OCI-LY1 (cell line): ENCODE measurements at regions not wholly inside any gene's neighbourhood (a gene's known extent, or its start where the extent isn't known, plus 50 kb on each side); places are given as distances from the start of the nearest gene placed in this dataset.
"Not testable (repeated sequence)": the region's sequence is repeated elsewhere in the genome, so short reads cannot be mapped to it uniquely, and the experiment has no call there.

Experiments used
- H2AFZ ChIP-seq: fragments of 200-600 bp; sonication (generic), shearing (Covaris generic); 2 replicates; pipeline ENCODE4 v1.6.0; 2014; ENCODE audit warnings: antibody characterized with exemption, mild to moderate bottlenecking, low read length
- H3F3A ChIP-seq: fragments of 200-600 bp; sonication (generic), shearing (Covaris generic); 2 replicates; pipeline ENCODE4 v1.6.0; 2014; ENCODE audit warnings: mild to moderate bottlenecking, antibody characterized with exemption, low read length, moderate library complexity; ENCODE audit not compliant: insufficient read depth
- H3K27ac ChIP-seq: fragments of 200-600 bp; sonication (generic); 2 replicates; pipeline ENCODE4 v1.5.1; 2014; ENCODE audit warnings: low read length, mixed run types, mild to moderate bottlenecking, low read depth; ENCODE audit not compliant: poor library complexity, severe bottlenecking
- H3K27me3 ChIP-seq: fragments of 200-600 bp; sonication (generic); 2 replicates; pipeline ENCODE4 v1.6.0; 2014; ENCODE audit warnings: antibody characterized with exemption, mild to moderate bottlenecking, low read length, moderate library complexity; ENCODE audit not compliant: insufficient read depth
- H3K36me3 ChIP-seq: fragments of 200-600 bp; sonication (generic); 2 replicates; pipeline ENCODE4 v1.6.1; 2014; ENCODE audit warnings: mild to moderate bottlenecking, antibody characterized with exemption, low read length, moderate library complexity, mixed read lengths; ENCODE audit not compliant: insufficient read depth
- H3K4me1 ChIP-seq: fragments of 200-600 bp; sonication (generic); 2 replicates; pipeline ENCODE4 v1.5.1; 2014; ENCODE audit warnings: mild to moderate bottlenecking, low read length, moderate library complexity; ENCODE audit not compliant: insufficient read depth, severe bottlenecking
- H3K4me2 ChIP-seq: fragments of 200-600 bp; sonication (generic), shearing (Covaris generic); 2 replicates; pipeline ENCODE4 v1.6.1; 2014; ENCODE audit warnings: low read length
- H3K4me3 ChIP-seq: fragments of 200-600 bp; sonication (generic); 2 replicates; pipeline ENCODE4 v1.5.1; 2014; ENCODE audit warnings: low read length, low read depth, mild to moderate bottlenecking, mixed read lengths; ENCODE audit not compliant: poor library complexity, severe bottlenecking
- H3K79me2 ChIP-seq: fragments of 200-600 bp; shearing (Covaris generic); 2 replicates; pipeline ENCODE4 v1.6.1; 2016; ENCODE audit warnings: mixed run types, low read length, mixed read lengths; ENCODE audit not compliant: insufficient read depth
- H3K9ac ChIP-seq: fragments of 200-600 bp; sonication (generic), shearing (Covaris generic); 2 replicates; pipeline ENCODE4 v1.6.1; 2014; ENCODE audit warnings: mild to moderate bottlenecking, low read length, mixed read lengths
- H3K9me2 ChIP-seq: fragments of 200-600 bp; sonication (generic), shearing (Covaris generic); 2 replicates; pipeline ENCODE4 v1.6.1; 2014; ENCODE audit warnings: low read depth, mild to moderate bottlenecking, low read length, mixed read lengths
- H3K9me3 ChIP-seq: fragments of 200-600 bp; shearing (Covaris generic); 2 replicates; pipeline ENCODE4 v1.6.1; 2014; ENCODE audit warnings: low read length, mixed read lengths
- H4K20me1 ChIP-seq: fragments of 200-600 bp; sonication (generic), shearing (Covaris generic); 2 replicates; pipeline ENCODE4 v1.6.0; 2016; ENCODE audit warnings: mild to moderate bottlenecking, low read length; ENCODE audit not compliant: insufficient read depth

GRCh38 chr2:111382507-111382906 lies 261.8 kb downstream of the BCL2L11 start:
- not testable (repeated sequence) for H2AFZ ChIP-seq, H3K79me2 ChIP-seq, H3K36me3 ChIP-seq, H3K9ac ChIP-seq, H3K4me2 ChIP-seq, H3K27me3 ChIP-seq, H3K27ac ChIP-seq, H3F3A ChIP-seq, H3K9me3 ChIP-seq, H3K4me3 ChIP-seq, H3K9me2 ChIP-seq, H4K20me1 ChIP-seq, H3K4me1 ChIP-seq

GRCh38 chr2:111383311-111383710 lies 262.6 kb downstream of the BCL2L11 start:
- not testable (repeated sequence) for H4K20me1 ChIP-seq

GRCh38 chr2:111385226-111385957 lies 264.7 kb downstream of the BCL2L11 start:
- not testable (repeated sequence) for H4K20me1 ChIP-seq, H3K9ac ChIP-seq, H3K4me3 ChIP-seq, H3K9me2 ChIP-seq, H3K9me3 ChIP-seq, H3K27me3 ChIP-seq, H3F3A ChIP-seq, H3K27ac ChIP-seq, H2AFZ ChIP-seq, H3K36me3 ChIP-seq, H3K79me2 ChIP-seq, H3K4me1 ChIP-seq, H3K4me2 ChIP-seq

More at GRCh38 chr2:111383311-111383710, 262.6 kb downstream of the BCL2L11 start:
- not testable (repeated sequence) for H3K9me3 ChIP-seq, H3K9me2 ChIP-seq, H2AFZ ChIP-seq, H3K27ac ChIP-seq, H3K4me3 ChIP-seq, H3K27me3 ChIP-seq, H3K79me2 ChIP-seq, H3K36me3 ChIP-seq, H3K4me1 ChIP-seq, H3K4me2 ChIP-seq, H3F3A ChIP-seq, H3K9ac ChIP-seq

GRCh38 chr2:111390605-111391004 lies 269.9 kb downstream of the BCL2L11 start:
- not testable (repeated sequence) for H3K4me2 ChIP-seq, H3K27me3 ChIP-seq, H3K4me1 ChIP-seq, H3F3A ChIP-seq, H3K79me2 ChIP-seq, H2AFZ ChIP-seq, H3K27ac ChIP-seq, H3K4me3 ChIP-seq, H3K9me2 ChIP-seq, H3K9me3 ChIP-seq, H3K9ac ChIP-seq, H4K20me1 ChIP-seq, H3K36me3 ChIP-seq

- not testable (repeated sequence) for H3K9ac ChIP-seq, H3K9me2 ChIP-seq, H3K4me3 ChIP-seq, H3K4me1 ChIP-seq, H3K4me2 ChIP-seq, H3K27me3 ChIP-seq, H4K20me1 ChIP-seq, H2AFZ ChIP-seq, H3K9me3 ChIP-seq, H3F3A ChIP-seq, H3K79me2 ChIP-seq, H3K36me3 ChIP-seq, H3K27ac ChIP-seq
These were observed 274.8 kb downstream of the BCL2L11 start for GRCh38 chr2:111395350-111396128.

- H3F3A ChIP-seq, H3K79me2 ChIP-seq, H3K36me3 ChIP-seq, H4K20me1 ChIP-seq, H3K27me3 ChIP-seq, H3K4me1 ChIP-seq, H3K9ac ChIP-seq, H3K4me3 ChIP-seq, H3K9me2 ChIP-seq, H3K27ac ChIP-seq, H2AFZ ChIP-seq, H3K9me3 ChIP-seq, H3K4me2 ChIP-seq: not testable (repeated sequence)
These were observed 280.0 kb downstream of the BCL2L11 start for GRCh38 chr2:111400598-111401253.

- H3K4me2 ChIP-seq, H3F3A ChIP-seq, H2AFZ ChIP-seq, H4K20me1 ChIP-seq, H3K4me3 ChIP-seq, H3K9me3 ChIP-seq, H3K27ac ChIP-seq, H3K79me2 ChIP-seq, H3K9ac ChIP-seq, H3K4me1 ChIP-seq, H3K9me2 ChIP-seq, H3K27me3 ChIP-seq, H3K36me3 ChIP-seq: not testable (repeated sequence)
These were observed 280.8 kb downstream of the BCL2L11 start for GRCh38 chr2:111401270-111402140.
